NB4 (cell line): ENCODE measurements at regions not wholly inside any gene's neighbourhood (a gene's known extent, or its start where the extent isn't known, plus 50 kb on each side); places are given as distances from the start of the nearest gene placed in this dataset.

Source experiments
- DNase-seq: peaks from one replicate; pipeline ENCODE4 v3.0.0; 2010; ENCODE audit warnings: low read depth
- H3K4me3 ChIP-seq: one replicate; pipeline ENCODE4 v1.5.1; 2011; ENCODE audit warnings: mild to moderate bottlenecking, low read depth, low read length, moderate library complexity
- CTCF ChIP-seq: IDR thresholded peaks from one replicate; pipeline ENCODE4 v1.5.1; 2012; ENCODE audit warnings: low read depth, low read length
- MAX ChIP-seq: IDR thresholded peaks from 2 replicates; pipeline ENCODE4 v1.6.1; 2011; ENCODE audit warnings: low read depth, low read length
- MYC ChIP-seq: IDR thresholded peaks from 2 replicates; pipeline ENCODE4 v1.6.1; 2011; ENCODE audit warnings: low read depth, low read length
- POLR2A ChIP-seq: IDR thresholded peaks from 2 replicates; pipeline ENCODE4 v1.6.1; 2011; ENCODE audit warnings: mild to moderate bottlenecking; ENCODE audit not compliant: insufficient read length; ENCODE audit errors: extremely low read depth

GRCh38 chr5:2204366-2205184 lies 321.9 kb upstream of the IRX4 start:
- DNase-seq: no peak
- H3K4me3 ChIP-seq: no peak overlapping the region
- TF ChIP-seq CTCF (no peak), MYC (no peak), MAX (no peak), POLR2A (no peak)

GRCh38 chr5:2203774-2204173 lies 321.0 kb upstream of the IRX4 start:
- no peak for TF ChIP-seq POLR2A
- TF ChIP-seq MYC: no peak
- no peak for TF ChIP-seq CTCF
- no peak for TF ChIP-seq MAX

GRCh38 chr5:2201832-2202231 lies 319.1 kb upstream of the IRX4 start:
- no peak for TF ChIP-seq POLR2A
- TF ChIP-seq MAX: no peak
- no peak for TF ChIP-seq CTCF
- TF ChIP-seq MYC: no peak
- no peak for DNase-seq
- no peak overlapping the region for H3K4me3 ChIP-seq

More at GRCh38 chr5:2203774-2204173, 321.0 kb upstream of the IRX4 start:
- H3K4me3 ChIP-seq: no peak overlapping the region
- DNase-seq: no peak

- TF ChIP-seq MAX (no peak), CTCF (no peak), POLR2A (no peak), MYC (no peak)
- DNase-seq: no peak
- no peak overlapping the region for H3K4me3 ChIP-seq
Observed at GRCh38 chr5:2201421-2201820, 318.7 kb upstream of the IRX4 start.

GRCh38 chr5:2201011-2201410 lies 318.3 kb upstream of the IRX4 start:
- no peak for DNase-seq
- no peak for TF ChIP-seq MAX
- TF ChIP-seq CTCF: no peak
- TF ChIP-seq POLR2A: no peak
- TF ChIP-seq MYC: no peak
- no peak overlapping the region for H3K4me3 ChIP-seq

GRCh38 chr5:2200261-2200950 lies 317.7 kb upstream of the IRX4 start:
- no peak for DNase-seq
- no peak for TF ChIP-seq CTCF
- no peak for TF ChIP-seq MYC
- no peak for TF ChIP-seq POLR2A
- no peak for TF ChIP-seq MAX
- no peak overlapping the region for H3K4me3 ChIP-seq
